ENCODE measurements at regions not wholly inside any gene's neighbourhood (a gene's known extent, or its start where the extent isn't known, plus 50 kb on each side); places are given as distances from the start of the nearest gene placed in this dataset.

DNA sequence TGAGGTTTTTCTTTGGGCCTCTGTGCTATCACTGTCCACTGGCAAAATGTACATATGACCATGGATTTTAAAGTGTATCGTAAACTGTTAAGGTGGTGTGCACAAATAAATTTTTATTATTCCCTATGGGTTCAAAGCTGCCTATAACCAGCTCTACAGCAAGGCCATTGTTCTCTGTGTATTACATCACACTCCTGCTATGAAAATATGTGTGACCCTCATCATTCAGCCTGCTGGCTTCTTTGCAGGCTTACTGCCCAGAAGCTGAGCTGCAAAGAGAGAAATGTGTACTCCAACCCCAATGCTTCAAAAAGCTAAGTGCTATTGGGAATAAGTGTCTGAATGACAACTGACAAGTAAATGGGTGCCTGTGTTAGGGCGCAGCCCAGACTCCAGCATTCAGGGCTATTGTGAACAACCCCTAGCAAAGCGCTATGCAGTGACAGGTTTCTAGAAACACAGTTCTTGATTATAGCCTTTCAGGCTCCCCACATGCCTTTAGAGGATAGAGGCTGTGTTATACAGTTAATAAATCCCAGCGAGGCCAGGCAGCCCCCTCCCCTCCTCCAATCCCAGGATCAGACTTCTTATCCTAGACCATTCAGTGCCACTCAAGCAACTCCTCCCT, 220.4 kb upstream of the RADX start:
- TF ChIP-seq, protein P1, sequence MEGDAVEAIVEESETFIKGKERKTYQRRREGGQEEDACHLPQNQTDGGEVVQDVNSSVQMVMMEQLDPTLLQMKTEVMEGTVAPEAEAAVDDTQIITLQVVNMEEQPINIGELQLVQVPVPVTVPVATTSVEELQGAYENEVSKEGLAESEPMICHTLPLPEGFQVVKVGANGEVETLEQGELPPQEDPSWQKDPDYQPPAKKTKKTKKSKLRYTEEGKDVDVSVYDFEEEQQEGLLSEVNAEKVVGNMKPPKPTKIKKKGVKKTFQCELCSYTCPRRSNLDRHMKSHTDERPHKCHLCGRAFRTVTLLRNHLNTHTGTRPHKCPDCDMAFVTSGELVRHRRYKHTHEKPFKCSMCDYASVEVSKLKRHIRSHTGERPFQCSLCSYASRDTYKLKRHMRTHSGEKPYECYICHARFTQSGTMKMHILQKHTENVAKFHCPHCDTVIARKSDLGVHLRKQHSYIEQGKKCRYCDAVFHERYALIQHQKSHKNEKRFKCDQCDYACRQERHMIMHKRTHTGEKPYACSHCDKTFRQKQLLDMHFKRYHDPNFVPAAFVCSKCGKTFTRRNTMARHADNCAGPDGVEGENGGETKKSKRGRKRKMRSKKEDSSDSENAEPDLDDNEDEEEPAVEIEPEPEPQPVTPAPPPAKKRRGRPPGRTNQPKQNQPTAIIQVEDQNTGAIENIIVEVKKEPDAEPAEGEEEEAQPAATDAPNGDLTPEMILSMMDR (IDR thresholded peaks at IDR 0.05; ENCODE audit: low read length): no peak
- TF ChIP-seq EZH2 (optimal IDR thresholded peaks at IDR 0.05; ENCODE audit: low read depth, low read length): no peak

Data from MM.1S (cell line).